Activated CD4-positive, alpha-beta memory T cell treated with anti-CD3 and anti-CD28 coated beads, Interleukin-2, amount 10 ng/mL, durations not matched to agents 7 days and 5 days (primary cell): ENCODE measurements at regions not wholly inside any gene's neighbourhood (a gene's known extent, or its start where the extent isn't known, plus 50 kb on each side); places are given as distances from the start of the nearest gene placed in this dataset.

Experiments
- CTCF ChIA-PET: fragments of 350-600 bp; sonication (Branson Sonifier 250); formaldehyde crosslinking; loops from one replicate; lab custom pipeline; 2021; ENCODE audit warnings: antibody characterized with exemption, inconsistent platforms; lab: Charles Lee
- POLR2A ChIA-PET: fragments of 350-600 bp; sonication (Branson Sonifier 250); formaldehyde crosslinking; loops from one replicate; lab custom pipeline; 2021; ENCODE audit warnings: antibody characterized with exemption; lab: Charles Lee
- DNase-seq: peaks from one replicate; pipeline ENCODE4 v3.0.0-alpha.2; 2020
- H3K27ac Mint-ChIP-seq: one replicate; pipeline ENCODE4 v1.8.0; 2021; ENCODE audit warnings: mild to moderate bottlenecking, mixed read lengths
- H3K27me3 Mint-ChIP-seq: one replicate; pipeline ENCODE4 v1.8.0; 2021; ENCODE audit warnings: mixed read lengths
- H3K36me3 Mint-ChIP-seq: one replicate; pipeline ENCODE4 v1.8.0; 2021; ENCODE audit warnings: low read depth, mixed read lengths
- H3K4me1 Mint-ChIP-seq: one replicate; pipeline ENCODE4 v1.8.0; 2021; ENCODE audit warnings: mixed read lengths
- H3K4me3 Mint-ChIP-seq: one replicate; pipeline ENCODE4 v1.8.0; 2021; ENCODE audit warnings: mild to moderate bottlenecking, mixed read lengths
- H3K9me3 Mint-ChIP-seq: one replicate; pipeline ENCODE4 v1.8.0; 2021; ENCODE audit warnings: mixed read lengths

DNA sequence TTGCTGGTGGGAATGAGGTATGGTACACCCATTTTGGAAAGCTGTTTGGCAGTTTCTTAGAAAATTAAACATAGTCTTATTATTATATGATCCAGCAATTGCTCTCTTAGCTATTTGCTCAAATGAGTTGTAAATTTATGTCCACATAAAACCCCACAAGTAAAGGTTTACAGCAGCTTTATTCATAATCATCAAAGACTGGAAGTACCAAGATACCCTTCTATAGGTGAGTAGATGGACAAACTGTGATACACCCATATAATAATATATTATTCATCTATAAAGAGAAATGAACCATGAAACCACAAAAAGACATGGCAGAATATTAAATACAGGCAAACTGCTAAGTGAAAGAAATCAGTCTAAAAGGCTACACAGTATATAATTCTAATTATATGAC lies 344.7 kb upstream of the CDIN1 start:
- Mint-ChIP-seq H3K27me3 (no peaks in the 10 kb centered on the region), H3K27ac (no peak overlapping the region), H3K9me3 (peaks cover 3% of the 10 kb centered on the region), H3K4me1 (no peaks in the 10 kb centered on the region), H3K36me3 (no peaks in the 10 kb centered on the region), H3K4me3 (no peak overlapping the region)
- ChIA-PET POLR2A (no interaction called here), CTCF (no interaction called here)
- no peak for DNase-seq

DNA sequence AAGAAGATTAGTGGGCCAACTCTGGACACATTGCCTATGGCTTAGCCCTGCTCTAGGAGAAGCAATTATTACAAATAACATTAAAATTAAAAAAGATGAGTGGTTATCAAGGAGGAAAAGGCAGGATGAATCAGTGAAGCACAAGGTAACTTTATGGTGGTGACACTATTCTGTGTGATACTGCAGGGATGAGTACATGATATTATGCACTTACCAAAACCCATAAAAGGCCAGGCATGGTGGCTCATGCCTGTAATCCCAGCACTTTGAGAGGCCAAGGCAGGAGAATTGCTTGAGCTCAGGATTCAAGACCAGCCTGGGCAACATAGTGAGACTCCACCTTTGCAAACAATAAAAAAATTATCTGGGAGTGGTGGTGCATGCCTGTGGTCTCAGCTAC lies 344.3 kb upstream of the CDIN1 start:
- ChIA-PET POLR2A (no interaction called here), CTCF (no interaction called here)
- Mint-ChIP-seq H3K27me3 (no peaks in the 10 kb centered on the region), H3K9me3 (peaks cover 3% of the 10 kb centered on the region), H3K36me3 (no peaks in the 10 kb centered on the region), H3K27ac (no peak overlapping the region), H3K4me1 (no peaks in the 10 kb centered on the region), H3K4me3 (no peak overlapping the region)
- no peak for DNase-seq

DNA sequence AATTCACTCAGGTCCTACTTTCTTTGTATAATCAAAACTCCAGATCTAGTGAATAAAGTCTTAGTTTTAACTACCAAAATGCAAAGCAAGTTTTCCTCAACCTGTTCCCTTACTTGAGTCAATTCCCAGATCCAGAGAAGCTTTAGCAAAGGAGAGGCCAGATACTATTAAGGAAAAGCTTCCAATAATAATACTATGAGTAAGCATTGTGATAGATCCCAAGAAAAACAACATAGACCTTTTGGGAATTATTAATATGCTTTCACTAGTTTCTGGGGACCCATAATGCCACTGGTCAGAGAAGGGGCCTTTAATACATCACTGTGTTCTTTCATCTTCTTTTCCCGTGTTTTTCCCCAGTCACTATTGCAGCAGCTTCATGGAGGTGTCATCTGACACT lies 339.9 kb upstream of the CDIN1 start:
- no peak for DNase-seq
- Mint-ChIP-seq H3K27me3 (no peaks in the 10 kb centered on the region), H3K27ac (no peak overlapping the region), H3K36me3 (no peaks in the 10 kb centered on the region), H3K9me3 (peaks cover 3% of the 10 kb centered on the region), H3K4me1 (no peaks in the 10 kb centered on the region), H3K4me3 (no peak overlapping the region)
- POLR2A ChIA-PET = no interaction called here
- CTCF ChIA-PET = no interaction called here

DNA sequence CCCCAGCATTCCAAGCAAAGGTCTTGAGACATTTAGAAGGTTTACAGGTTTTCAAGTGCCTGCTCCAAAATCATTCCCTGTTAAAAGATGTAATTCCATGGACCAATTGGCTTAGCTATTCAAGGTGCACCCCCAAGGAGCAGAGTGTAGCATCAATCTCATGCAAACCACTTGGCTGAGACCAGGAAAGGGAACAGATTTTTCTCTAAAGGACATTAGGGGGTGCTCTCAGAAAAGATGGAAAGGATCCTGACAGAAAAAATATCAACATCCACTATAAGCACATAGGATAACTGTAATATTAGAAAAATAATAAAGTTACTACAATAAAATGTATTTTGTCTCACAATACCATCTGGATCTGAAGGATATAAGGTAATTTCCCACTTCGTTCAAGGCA lies 328.0 kb upstream of the CDIN1 start:
- no peak overlapping the region for H3K27ac Mint-ChIP-seq
- POLR2A ChIA-PET = no interaction called here
- H3K27me3 Mint-ChIP-seq = no peaks in the 10 kb centered on the region
- DNase-seq = no peak
- H3K9me3 Mint-ChIP-seq = no peaks in the 10 kb centered on the region
- H3K4me3 Mint-ChIP-seq = no peak overlapping the region
- no peaks in the 10 kb centered on the region for H3K4me1 Mint-ChIP-seq
- CTCF ChIA-PET = no interaction called here
- H3K36me3 Mint-ChIP-seq = no peaks in the 10 kb centered on the region

DNA sequence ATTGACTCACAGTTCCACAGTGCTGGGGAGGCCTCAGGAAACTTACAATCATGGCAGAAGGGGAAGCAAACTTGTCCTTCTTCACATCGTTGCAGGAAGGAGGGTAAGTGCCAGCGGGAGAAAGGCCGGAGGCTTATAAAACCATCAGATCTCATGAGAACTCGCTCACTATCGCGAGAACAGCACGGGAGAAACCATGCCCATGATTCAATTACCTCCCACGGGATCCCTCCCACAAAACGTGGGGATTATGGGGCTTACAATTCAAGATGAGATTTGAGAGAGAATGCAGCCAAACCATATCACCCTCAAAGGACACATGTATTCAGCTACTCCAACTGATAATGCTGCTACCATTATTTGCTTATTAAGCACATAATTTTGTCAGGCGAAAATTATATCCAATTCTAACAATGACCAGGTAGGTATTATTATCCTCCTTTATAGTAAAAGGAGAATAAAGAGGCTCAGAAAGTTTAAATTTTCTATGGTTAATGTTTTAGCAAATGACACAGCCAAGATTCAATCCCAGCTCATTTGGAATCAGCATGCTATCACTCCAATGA lies 327.2 kb upstream of the CDIN1 start:
- POLR2A ChIA-PET = no interaction called here
- H3K9me3 Mint-ChIP-seq = no peaks in the 10 kb centered on the region
- no peak overlapping the region for H3K27ac Mint-ChIP-seq
- H3K4me3 Mint-ChIP-seq = no peak overlapping the region
- CTCF ChIA-PET = no interaction called here
- H3K27me3 Mint-ChIP-seq = no peaks in the 10 kb centered on the region
- DNase-seq = no peak
- H3K36me3 Mint-ChIP-seq = no peaks in the 10 kb centered on the region
- H3K4me1 Mint-ChIP-seq = no peaks in the 10 kb centered on the region

DNA sequence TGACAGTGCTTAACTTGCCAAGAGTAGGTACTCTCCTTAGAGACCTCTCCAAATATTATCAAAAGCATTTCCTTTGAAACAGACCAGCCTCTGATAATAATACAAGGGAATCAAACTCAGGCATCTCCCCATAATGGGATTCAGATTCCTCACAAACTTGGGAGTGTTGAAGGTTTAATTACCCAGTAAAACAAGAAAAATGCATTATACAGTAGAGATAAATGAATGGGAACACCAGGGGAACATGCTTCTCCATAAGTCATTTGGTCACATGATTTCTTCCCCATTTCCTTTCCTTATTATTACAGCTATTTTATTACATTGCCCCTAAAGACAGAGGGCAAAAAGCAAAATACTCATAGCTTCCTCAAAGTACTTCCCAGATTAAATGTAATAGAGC lies 325.0 kb upstream of the CDIN1 start:
- Mint-ChIP-seq H3K27ac (no peak overlapping the region), H3K36me3 (no peaks in the 10 kb centered on the region), H3K4me3 (no peak overlapping the region), H3K4me1 (no peaks in the 10 kb centered on the region), H3K9me3 (no peaks in the 10 kb centered on the region), H3K27me3 (no peaks in the 10 kb centered on the region)
- CTCF ChIA-PET = no interaction called here
- no peak for DNase-seq
- POLR2A ChIA-PET = no interaction called here

DNA sequence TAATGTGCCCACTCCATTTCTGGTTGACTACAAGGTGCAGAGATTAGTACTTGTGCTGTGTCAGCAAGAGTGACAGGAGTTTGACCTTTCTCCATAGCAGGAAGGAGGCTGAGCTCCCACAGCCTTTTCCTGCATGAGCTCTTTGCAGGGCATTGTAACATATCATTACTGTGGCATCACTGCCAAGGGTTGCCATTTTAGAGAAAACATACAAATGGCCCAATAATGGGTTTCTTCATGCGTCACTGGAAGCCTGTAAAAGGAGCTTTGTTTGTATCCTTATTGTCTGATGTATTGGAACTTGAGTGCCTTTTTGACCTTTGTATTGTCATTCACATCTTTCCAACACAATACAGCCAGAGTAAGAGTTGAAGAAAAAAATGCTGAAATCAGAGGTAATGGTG lies 323.0 kb upstream of the CDIN1 start:
- Mint-ChIP-seq H3K27me3 (no peaks in the 10 kb centered on the region), H3K36me3 (no peaks in the 10 kb centered on the region), H3K9me3 (no peaks in the 10 kb centered on the region), H3K4me3 (no peak overlapping the region), H3K4me1 (no peaks in the 10 kb centered on the region), H3K27ac (no peak overlapping the region)
- POLR2A ChIA-PET = no interaction called here
- CTCF ChIA-PET = no interaction called here
- DNase-seq = no peak

DNA sequence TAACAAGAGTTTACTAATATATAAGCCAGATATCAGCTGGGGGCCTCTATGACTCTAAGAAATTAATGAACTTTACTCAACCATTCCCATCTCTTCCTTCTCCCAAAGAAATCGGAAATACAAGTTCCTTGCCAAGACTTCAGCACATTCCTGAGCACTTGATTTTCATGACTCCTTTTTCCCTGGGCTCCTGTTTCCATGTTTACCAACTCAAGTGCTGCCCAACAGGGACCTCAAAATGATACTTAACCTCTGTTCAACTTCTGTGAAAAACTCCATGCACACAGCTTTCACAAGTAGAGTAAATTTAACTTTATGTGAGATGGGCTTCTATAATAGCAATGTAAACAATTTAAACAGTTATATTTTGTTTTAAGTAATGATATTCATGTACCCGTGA lies 315.8 kb upstream of the CDIN1 start:
- Mint-ChIP-seq H3K4me1 (no peaks in the 10 kb centered on the region), H3K36me3 (no peaks in the 10 kb centered on the region), H3K4me3 (no peak overlapping the region), H3K9me3 (peaks cover 2% of the 10 kb centered on the region), H3K27ac (no peak overlapping the region), H3K27me3 (no peaks in the 10 kb centered on the region)
- CTCF ChIA-PET = no interaction called here
- DNase-seq = no peak
- POLR2A ChIA-PET = no interaction called here

DNA sequence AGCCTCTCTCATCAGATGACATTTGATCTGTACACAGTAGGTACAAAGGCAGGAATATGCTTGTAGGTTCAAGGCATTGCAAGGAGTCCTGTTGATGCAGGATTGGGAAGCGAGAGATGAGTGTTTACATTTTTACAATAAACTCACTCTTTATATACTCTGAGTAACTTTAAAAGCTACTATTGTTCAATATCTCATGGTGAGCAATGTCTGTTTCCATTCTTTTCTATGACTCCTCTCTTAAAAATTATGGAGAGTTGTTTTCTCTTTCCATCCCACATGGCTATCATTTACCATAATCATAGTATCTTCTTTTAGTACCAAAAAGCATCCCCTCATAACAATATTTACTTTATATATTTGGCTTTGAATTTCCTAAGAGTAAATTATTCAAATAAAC lies 314.0 kb upstream of the CDIN1 start:
- ChIA-PET CTCF (no interaction called here), POLR2A (no interaction called here)
- Mint-ChIP-seq H3K4me1 (no peaks in the 10 kb centered on the region), H3K27ac (no peak overlapping the region), H3K36me3 (no peaks in the 10 kb centered on the region), H3K27me3 (no peaks in the 10 kb centered on the region), H3K4me3 (no peak overlapping the region), H3K9me3 (peaks cover 2% of the 10 kb centered on the region)
- DNase-seq = no peak

DNA sequence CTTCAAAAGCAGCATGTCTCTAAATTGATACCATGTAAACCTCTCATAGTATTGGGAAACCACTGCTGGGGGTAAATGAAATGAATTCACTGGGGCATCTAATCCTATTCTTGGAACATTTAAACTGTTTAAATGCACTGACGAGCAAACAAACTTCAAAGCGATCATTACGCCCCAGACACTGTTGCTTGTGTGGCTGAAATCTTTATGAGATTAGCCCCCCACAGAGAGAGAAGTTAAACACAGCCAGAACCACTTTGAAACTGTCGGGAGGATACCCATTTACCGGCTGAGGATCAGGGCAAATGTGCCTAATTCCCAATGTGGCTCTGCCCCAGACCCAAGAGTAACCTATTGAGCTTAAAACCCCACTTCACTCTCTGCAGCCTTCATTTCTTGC lies 308.4 kb upstream of the CDIN1 start:
- Mint-ChIP-seq H3K4me1 (no peaks in the 10 kb centered on the region), H3K4me3 (no peak overlapping the region), H3K36me3 (no peaks in the 10 kb centered on the region), H3K27me3 (no peaks in the 10 kb centered on the region), H3K27ac (no peak overlapping the region), H3K9me3 (peaks cover 4% of the 10 kb centered on the region)
- no peak for DNase-seq
- CTCF ChIA-PET = no interaction called here
- POLR2A ChIA-PET = no interaction called here

DNA sequence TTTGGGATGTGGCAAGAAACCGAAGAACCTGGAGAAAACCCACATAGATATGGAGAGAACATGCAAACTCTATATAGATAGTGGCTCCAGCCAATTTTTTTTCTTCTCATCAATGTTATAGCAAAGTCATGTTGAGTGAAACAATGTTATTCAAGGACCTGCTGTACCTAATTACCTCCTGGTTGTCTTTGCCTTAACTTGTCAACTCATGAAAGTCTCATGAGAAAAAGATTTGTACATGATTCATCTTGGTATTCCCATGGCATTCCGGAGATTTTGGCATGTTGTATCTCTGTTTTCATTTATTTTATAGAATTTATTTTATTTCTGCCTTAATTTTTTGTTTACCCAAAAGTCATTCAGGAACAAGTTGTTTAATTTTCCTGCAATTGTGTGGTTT lies 303.8 kb upstream of the CDIN1 start:
- POLR2A ChIA-PET = no interaction called here
- no peak for DNase-seq
- CTCF ChIA-PET = no interaction called here
- H3K36me3 Mint-ChIP-seq = no peaks in the 10 kb centered on the region
- H3K27ac Mint-ChIP-seq = no peak overlapping the region
- H3K4me3 Mint-ChIP-seq = no peak overlapping the region
- H3K9me3 Mint-ChIP-seq = peaks cover 17% of the 10 kb centered on the region
- no peaks in the 10 kb centered on the region for H3K4me1 Mint-ChIP-seq
- no peaks in the 10 kb centered on the region for H3K27me3 Mint-ChIP-seq

DNA sequence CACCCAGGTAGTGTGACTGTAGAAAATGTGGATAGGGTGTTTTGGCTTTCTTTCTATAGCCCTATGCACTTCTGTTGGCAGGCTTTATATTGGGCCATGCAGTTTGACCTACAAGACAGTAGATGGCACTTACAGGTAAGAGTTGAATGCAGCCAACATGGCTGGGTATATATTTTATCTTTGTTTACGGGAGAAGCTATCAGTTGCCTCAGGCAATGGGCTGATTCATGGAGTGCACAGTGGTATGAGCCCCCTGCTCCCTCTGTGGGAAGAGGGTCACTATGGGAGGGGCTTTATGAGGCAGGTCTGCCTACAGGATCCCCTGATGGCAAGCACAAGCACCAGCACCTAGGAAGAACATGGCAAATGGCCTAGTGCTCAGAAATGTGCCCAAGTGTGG lies 301.2 kb upstream of the CDIN1 start:
- H3K36me3 Mint-ChIP-seq = no peaks in the 10 kb centered on the region
- no peak for DNase-seq
- POLR2A ChIA-PET = no interaction called here

DNA sequence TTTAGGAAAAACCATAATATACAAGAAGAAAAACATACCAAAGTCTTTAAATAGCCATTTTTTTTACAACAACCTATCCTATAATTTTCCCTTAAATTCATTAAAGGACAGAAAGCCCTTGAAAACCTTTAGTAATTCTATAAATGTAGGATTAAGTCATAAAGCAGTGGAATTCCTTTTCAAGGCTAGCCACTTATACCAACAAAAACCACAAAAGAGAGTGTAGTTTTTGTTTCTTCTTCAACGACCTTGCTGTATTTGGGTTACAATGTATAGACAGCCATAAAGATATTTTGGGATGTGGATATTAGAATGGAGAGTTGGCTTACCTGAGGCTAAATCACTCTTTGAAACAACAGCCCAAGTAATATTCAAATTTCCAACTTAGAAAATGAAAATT lies 296.6 kb upstream of the CDIN1 start:
- no peaks in the 10 kb centered on the region for H3K27me3 Mint-ChIP-seq
- no peaks in the 10 kb centered on the region for H3K4me1 Mint-ChIP-seq
- no peak for DNase-seq
- CTCF ChIA-PET = no interaction called here
- H3K27ac Mint-ChIP-seq = no peak overlapping the region
- no peak overlapping the region for H3K4me3 Mint-ChIP-seq
- no peaks in the 10 kb centered on the region for H3K36me3 Mint-ChIP-seq
- POLR2A ChIA-PET = no interaction called here
- H3K9me3 Mint-ChIP-seq = peaks cover 19% of the 10 kb centered on the region

More for the DNA sequence above, 301.2 kb upstream of the CDIN1 start:
- CTCF ChIA-PET = no interaction called here
- Mint-ChIP-seq H3K27me3 (no peaks in the 10 kb centered on the region), H3K27ac (no peak overlapping the region), H3K4me1 (no peaks in the 10 kb centered on the region), H3K4me3 (no peak overlapping the region), H3K9me3 (peaks cover 15% of the 10 kb centered on the region)

DNA sequence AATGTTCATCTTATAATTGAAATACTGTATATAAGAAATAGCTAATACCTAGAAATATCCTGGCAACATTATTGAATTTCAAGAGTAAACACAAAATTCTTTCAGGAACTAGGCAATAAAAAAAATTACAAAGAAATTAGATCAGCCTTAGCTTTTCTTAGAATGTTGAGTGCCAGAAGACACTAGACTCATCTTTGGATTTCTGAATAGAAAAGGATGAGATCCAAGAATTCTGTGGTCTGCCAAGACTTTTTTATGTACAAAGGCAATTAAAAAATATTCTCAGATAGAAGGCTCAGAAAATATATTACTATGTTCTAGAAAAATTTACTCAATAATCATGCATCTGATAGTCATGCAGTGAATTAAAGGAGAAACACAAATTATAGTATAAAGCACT lies 294.5 kb upstream of the CDIN1 start:
- no peaks in the 10 kb centered on the region for H3K27me3 Mint-ChIP-seq
- H3K36me3 Mint-ChIP-seq = no peaks in the 10 kb centered on the region
- POLR2A ChIA-PET = no interaction called here
- DNase-seq = no peak
- no peak overlapping the region for H3K4me3 Mint-ChIP-seq
- H3K9me3 Mint-ChIP-seq = peaks cover 13% of the 10 kb centered on the region
- H3K27ac Mint-ChIP-seq = no peak overlapping the region
- CTCF ChIA-PET = no interaction called here
- H3K4me1 Mint-ChIP-seq = no peaks in the 10 kb centered on the region

DNA sequence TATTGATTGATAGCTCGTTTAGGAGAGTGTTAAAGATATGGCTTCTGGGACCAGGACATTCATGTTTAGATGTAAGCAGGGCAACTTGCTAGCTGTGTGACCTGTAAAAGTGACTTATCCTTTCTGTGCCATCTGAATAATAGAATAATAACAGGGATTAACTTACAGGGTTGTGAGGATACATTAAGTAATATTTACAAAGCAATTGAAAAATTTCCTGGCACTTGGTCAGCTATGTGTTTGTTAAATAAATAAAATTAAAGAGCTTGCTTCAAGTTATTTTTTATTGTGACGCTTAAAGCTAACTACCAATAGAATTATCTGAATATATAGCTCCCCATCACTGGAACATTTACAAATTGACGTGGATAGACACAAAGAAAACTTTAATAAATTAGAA lies 287.9 kb upstream of the CDIN1 start:
- Mint-ChIP-seq H3K4me3 (no peak overlapping the region), H3K36me3 (no peaks in the 10 kb centered on the region), H3K4me1 (no peaks in the 10 kb centered on the region), H3K27me3 (no peaks in the 10 kb centered on the region), H3K27ac (no peak overlapping the region), H3K9me3 (peaks cover 5% of the 10 kb centered on the region)
- ChIA-PET CTCF (no interaction called here), POLR2A (no interaction called here)
- no peak for DNase-seq
